Liver (tissue), 8 donors: ENCODE measurements at regions not wholly inside any gene's neighbourhood (a gene's known extent, or its start where the extent isn't known, plus 50 kb on each side); places are given as distances from the start of the nearest gene placed in this dataset.

Experiments used
- DNase-seq: peaks from one replicate; pipeline ENCODE4 v3.0.0-alpha.2; 2017; ENCODE audit warnings: low spot score
- H3K27ac ChIP-seq, 2 donors: one replicate each; pipeline ENCODE4 v1.7.0; 2013; ENCODE audit warnings: inconsistent platforms in 2 of 2, low read length in 2 of 2, control low read depth in 1 of 2, low read depth in 1 of 2, mild to moderate bottlenecking in 1 of 2
- H3K27me3 ChIP-seq, 4 donors: one replicate each; pipeline versions ENCODE4 v1.6.1 to v1.7.0; 2013; ENCODE audit warnings: low read length in 3 of 4, inconsistent platforms in 1 of 4, mild to moderate bottlenecking in 1 of 4, moderate library complexity in 1 of 4; ENCODE audit not compliant: control insufficient read depth in 4 of 4, insufficient read depth in 4 of 4
- H3K36me3 ChIP-seq, 4 donors: one replicate each; pipeline versions ENCODE4 v1.6.1 to v1.7.0; 2013; ENCODE audit warnings: low read length in 3 of 4, mild to moderate bottlenecking in 3 of 4, low read depth in 1 of 4, moderate library complexity in 1 of 4; ENCODE audit not compliant: control insufficient read depth in 4 of 4, insufficient read depth in 3 of 4
- H3K4me1 ChIP-seq, 4 donors: one replicate each; pipeline versions ENCODE4 v1.6.1 to v1.7.0; 2013; ENCODE audit warnings: low read length in 3 of 4, mild to moderate bottlenecking in 3 of 4, moderate library complexity in 1 of 4; ENCODE audit not compliant: control insufficient read depth in 4 of 4, insufficient read depth in 4 of 4
- H3K4me3 ChIP-seq, 3 donors: one replicate each; pipeline versions ENCODE4 v1.6.1 to v1.7.0; 2013; ENCODE audit warnings: low read length in 3 of 3, control low read depth in 1 of 3, low read depth in 1 of 3, mild to moderate bottlenecking in 1 of 3
- H3K9ac ChIP-seq, 2 donors: one replicate each; pipeline ENCODE4 v1.7.0; 2013; ENCODE audit warnings: low read length in 2 of 2, mild to moderate bottlenecking in 2 of 2, moderate library complexity in 2 of 2, control low read depth in 1 of 2, low read depth in 1 of 2
- H3K9me3 ChIP-seq, 4 donors: one replicate each; pipeline versions ENCODE4 v1.6.1 to v1.7.0; 2013; ENCODE audit warnings: low read length in 3 of 4; ENCODE audit not compliant: control insufficient read depth in 4 of 4
- EGR1 ChIP-seq, 2 donors: IDR thresholded peaks; 2 replicates each; pipeline ENCODE4 v1.6.1; 2016 to 2018; ENCODE audit warnings: antibody characterized with exemption in 2 of 2, low read depth in 2 of 2
- FOXA2 ChIP-seq: IDR thresholded peaks from 2 replicates; pipeline ENCODE4 v1.6.1; 2016; ENCODE audit warnings: antibody characterized with exemption
- GABPA ChIP-seq, 2 donors: IDR thresholded peaks in 1 of 2; conservative IDR thresholded peaks in 1 of 2; 2 replicates each; pipeline ENCODE4 v1.6.1; 2016; ENCODE audit warnings: antibody characterized with exemption in 2 of 2, mild to moderate bottlenecking in 1 of 2, moderate library complexity in 1 of 2
- HNF4A ChIP-seq, 2 donors: conservative IDR thresholded peaks; 2 replicates each; pipeline ENCODE4 v1.6.1; 2016; ENCODE audit warnings: antibody characterized with exemption in 2 of 2, mild to moderate bottlenecking in 2 of 2
- HNF4G ChIP-seq: IDR thresholded peaks from 2 replicates; pipeline ENCODE4 v1.6.1; 2016; ENCODE audit warnings: antibody characterized with exemption
- JUND ChIP-seq, 2 donors: IDR thresholded peaks; 2 replicates each; pipeline ENCODE4 v1.6.1; 2016; ENCODE audit warnings: antibody characterized with exemption in 2 of 2
- NR2F2 ChIP-seq: IDR thresholded peaks from 2 replicates; pipeline ENCODE4 v1.6.1; 2016; ENCODE audit warnings: antibody characterized with exemption
- RAD21 ChIP-seq, 2 donors: IDR thresholded peaks; 2 replicates each; pipeline ENCODE4 v1.6.1; 2016; ENCODE audit warnings: antibody characterized with exemption in 2 of 2, mild to moderate bottlenecking in 2 of 2
- REST ChIP-seq: IDR thresholded peaks from 2 replicates; pipeline ENCODE4 v1.6.1; 2016; ENCODE audit warnings: antibody characterized with exemption, mild to moderate bottlenecking
- RXRA ChIP-seq, 2 donors: IDR thresholded peaks; 2 replicates each; pipeline ENCODE4 v1.6.1; 2017 to 2018; ENCODE audit warnings: antibody characterized with exemption in 2 of 2, mild to moderate bottlenecking in 1 of 2
- SP1 ChIP-seq: IDR thresholded peaks from 2 replicates; pipeline ENCODE4 v1.6.1; 2018; ENCODE audit warnings: antibody characterized with exemption, mild to moderate bottlenecking
- TAF1 ChIP-seq: conservative IDR thresholded peaks from 2 replicates; pipeline ENCODE4 v1.6.1; 2016; ENCODE audit warnings: antibody characterized with exemption, mild to moderate bottlenecking
- YY1 ChIP-seq: IDR thresholded peaks from 2 replicates; pipeline ENCODE4 v1.6.1; 2016; ENCODE audit warnings: antibody characterized with exemption, mild to moderate bottlenecking
- WGBS: extraction: QIAGEN DNeasy Blood & Tissue Kit; methylation state at CpG from one replicate; pipeline ENCODE4 v1.1.7; 2013; 5-methylcytosine and 5-hydroxymethylcytosine counted together
- TF ChIP-seq, protein P1 (sequence below): IDR thresholded peaks from 2 replicates; pipeline ENCODE4 v1.6.1; 2016; ENCODE audit warnings: antibody characterized with exemption
- TF ChIP-seq, protein P2 (sequence below): IDR thresholded peaks from 2 replicates; pipeline ENCODE4 v1.6.1; 2016; ENCODE audit warnings: antibody characterized with exemption
- TF ChIP-seq, protein P3 (sequence below): IDR thresholded peaks from 2 replicates; pipeline ENCODE4 v1.6.1; 2016; ENCODE audit warnings: antibody characterized with exemption
- TF ChIP-seq, protein P4 (sequence below): fragments of 150-350 bp; IDR thresholded peaks from 2 replicates; pipeline ENCODE4 v1.5.1; 2017; ENCODE audit warnings: improper control_type of control experiment, low read depth, low read length; ENCODE audit not compliant: missing input control
- donor health status: healthy.
- donor health status: healthy.
- donor health status: healthy.
- donor health status: healthy.
- donor health status: healthy.

DNA sequence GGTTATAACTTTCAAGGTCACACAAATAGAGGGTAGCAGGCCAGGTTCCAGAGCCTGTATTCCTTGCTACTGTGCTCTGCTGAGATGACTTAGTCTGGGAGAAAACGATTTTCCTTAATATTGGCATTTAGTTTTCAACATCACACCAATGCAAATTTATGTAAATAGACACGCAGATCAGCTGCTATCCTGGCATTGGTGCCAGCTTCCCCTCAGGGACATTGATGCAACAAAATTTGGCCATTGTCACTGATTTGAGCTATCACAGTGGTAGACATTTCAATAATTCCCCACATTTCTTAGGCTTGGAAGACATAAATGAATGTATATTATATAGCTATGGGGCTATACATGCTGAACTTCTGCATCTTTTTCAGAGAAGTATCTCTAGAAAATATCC, 71.6 kb upstream of the ASTN2 start:
- WGBS: 78% methylated on average over 2 of the region's 2 CpGs

DNA sequence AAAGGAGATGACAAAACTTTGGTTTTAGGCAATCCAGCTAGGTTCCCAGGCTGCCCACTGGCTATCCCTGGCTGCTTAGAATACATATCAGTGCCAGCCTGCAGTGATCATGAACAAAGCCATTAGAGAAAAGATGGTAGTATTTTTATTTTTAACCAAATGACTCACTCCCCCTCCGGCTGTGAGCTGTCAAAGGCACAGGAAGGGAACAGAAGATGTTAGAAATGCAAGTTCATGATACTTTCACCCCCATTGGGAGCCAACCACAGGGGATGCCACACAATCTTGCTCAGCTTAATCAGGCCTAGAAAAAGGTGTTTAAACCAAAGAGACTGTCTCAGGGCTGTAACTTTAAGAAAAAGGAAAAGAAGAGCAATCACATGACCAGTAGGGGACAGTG, 70.3 kb upstream of the ASTN2 start:
- Histone ChIP-seq H3K27me3 (no peaks in the 10 kb centered on the region), H3K4me3 (no peak overlapping the region), H3K9ac (no peak overlapping the region), H3K27ac (no peak overlapping the region), H3K4me1 (peaks cover 3 to 29% (median 22%) of the 10 kb centered on the region in 4 donors), H3K9me3 (no peaks in the 10 kb centered on the region), H3K36me3 (no peaks in the 10 kb centered on the region)
- 76% methylated on average over 1 of the region's 1 CpG for WGBS
- DNase-seq: no peak
- TF ChIP-seq NR2F2: no peak
- no peak for TF ChIP-seq EGR1 (IDR thresholded peaks at IDR 0.05; ENCODE audit: low read depth in 2 of 2)
- no peak for TF ChIP-seq TAF1
- no peak for TF ChIP-seq HNF4A (conservative IDR thresholded peaks at IDR 0.05)
- no peak for TF ChIP-seq GABPA (IDR thresholded peaks at IDR 0.05 in 1 of 2, conservative IDR thresholded peaks at IDR 0.05 in 1 of 2)
- no peak for TF ChIP-seq HNF4G
- no peak for TF ChIP-seq JUND (IDR thresholded peaks at IDR 0.05)
- no peak for TF ChIP-seq RXRA (IDR thresholded peaks at IDR 0.05)
- TF ChIP-seq, protein P1, sequence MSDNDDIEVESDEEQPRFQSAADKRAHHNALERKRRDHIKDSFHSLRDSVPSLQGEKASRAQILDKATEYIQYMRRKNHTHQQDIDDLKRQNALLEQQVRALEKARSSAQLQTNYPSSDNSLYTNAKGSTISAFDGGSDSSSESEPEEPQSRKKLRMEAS: no peak
- TF ChIP-seq, protein P2, sequence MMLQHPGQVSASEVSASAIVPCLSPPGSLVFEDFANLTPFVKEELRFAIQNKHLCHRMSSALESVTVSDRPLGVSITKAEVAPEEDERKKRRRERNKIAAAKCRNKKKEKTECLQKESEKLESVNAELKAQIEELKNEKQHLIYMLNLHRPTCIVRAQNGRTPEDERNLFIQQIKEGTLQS: no peak
- TF ChIP-seq, protein P3, sequence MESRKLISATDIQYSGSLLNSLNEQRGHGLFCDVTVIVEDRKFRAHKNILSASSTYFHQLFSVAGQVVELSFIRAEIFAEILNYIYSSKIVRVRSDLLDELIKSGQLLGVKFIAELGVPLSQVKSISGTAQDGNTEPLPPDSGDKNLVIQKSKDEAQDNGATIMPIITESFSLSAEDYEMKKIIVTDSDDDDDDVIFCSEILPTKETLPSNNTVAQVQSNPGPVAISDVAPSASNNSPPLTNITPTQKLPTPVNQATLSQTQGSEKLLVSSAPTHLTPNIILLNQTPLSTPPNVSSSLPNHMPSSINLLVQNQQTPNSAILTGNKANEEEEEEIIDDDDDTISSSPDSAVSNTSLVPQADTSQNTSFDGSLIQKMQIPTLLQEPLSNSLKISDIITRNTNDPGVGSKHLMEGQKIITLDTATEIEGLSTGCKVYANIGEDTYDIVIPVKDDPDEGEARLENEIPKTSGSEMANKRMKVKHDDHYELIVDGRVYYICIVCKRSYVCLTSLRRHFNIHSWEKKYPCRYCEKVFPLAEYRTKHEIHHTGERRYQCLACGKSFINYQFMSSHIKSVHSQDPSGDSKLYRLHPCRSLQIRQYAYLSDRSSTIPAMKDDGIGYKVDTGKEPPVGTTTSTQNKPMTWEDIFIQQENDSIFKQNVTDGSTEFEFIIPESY: no peak
- no peak for TF ChIP-seq RAD21 (IDR thresholded peaks at IDR 0.05)
- no peak for TF ChIP-seq SP1
- TF ChIP-seq FOXA2: no peak
- TF ChIP-seq REST: no peak
- no peak for TF ChIP-seq YY1

More for the DNA sequence above, 71.6 kb upstream of the ASTN2 start:
- H3K27ac ChIP-seq: no peak overlapping the region
- H3K4me3 ChIP-seq: no peak overlapping the region
- DNase-seq: no peak
- no peaks in the 10 kb centered on the region for H3K9me3 ChIP-seq
- TF ChIP-seq HNF4A (conservative IDR thresholded peaks at IDR 0.05) (no peak), JUND (IDR thresholded peaks at IDR 0.05) (no peak), FOXA2 (no peak), RXRA (IDR thresholded peaks at IDR 0.05) (no peak), GABPA (IDR thresholded peaks at IDR 0.05 in 1 of 2, conservative IDR thresholded peaks at IDR 0.05 in 1 of 2) (no peak)
- TF ChIP-seq, protein P1: no peak
- TF ChIP-seq, protein P3: no peak
- TF ChIP-seq, protein P4, sequence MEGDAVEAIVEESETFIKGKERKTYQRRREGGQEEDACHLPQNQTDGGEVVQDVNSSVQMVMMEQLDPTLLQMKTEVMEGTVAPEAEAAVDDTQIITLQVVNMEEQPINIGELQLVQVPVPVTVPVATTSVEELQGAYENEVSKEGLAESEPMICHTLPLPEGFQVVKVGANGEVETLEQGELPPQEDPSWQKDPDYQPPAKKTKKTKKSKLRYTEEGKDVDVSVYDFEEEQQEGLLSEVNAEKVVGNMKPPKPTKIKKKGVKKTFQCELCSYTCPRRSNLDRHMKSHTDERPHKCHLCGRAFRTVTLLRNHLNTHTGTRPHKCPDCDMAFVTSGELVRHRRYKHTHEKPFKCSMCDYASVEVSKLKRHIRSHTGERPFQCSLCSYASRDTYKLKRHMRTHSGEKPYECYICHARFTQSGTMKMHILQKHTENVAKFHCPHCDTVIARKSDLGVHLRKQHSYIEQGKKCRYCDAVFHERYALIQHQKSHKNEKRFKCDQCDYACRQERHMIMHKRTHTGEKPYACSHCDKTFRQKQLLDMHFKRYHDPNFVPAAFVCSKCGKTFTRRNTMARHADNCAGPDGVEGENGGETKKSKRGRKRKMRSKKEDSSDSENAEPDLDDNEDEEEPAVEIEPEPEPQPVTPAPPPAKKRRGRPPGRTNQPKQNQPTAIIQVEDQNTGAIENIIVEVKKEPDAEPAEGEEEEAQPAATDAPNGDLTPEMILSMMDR: no peak
- H3K36me3 ChIP-seq: no peaks in the 10 kb centered on the region
- peaks cover 3 to 41% (median 34%) of the 10 kb centered on the region in 4 donors for H3K4me1 ChIP-seq
- H3K27me3 ChIP-seq: no peaks in the 10 kb centered on the region
- H3K9ac ChIP-seq: no peak overlapping the region
